ENCODE measurements at regions not wholly inside any gene's neighbourhood (a gene's known extent, or its start where the extent isn't known, plus 50 kb on each side); places are given as distances from the start of the nearest gene placed in this dataset.

DNA sequence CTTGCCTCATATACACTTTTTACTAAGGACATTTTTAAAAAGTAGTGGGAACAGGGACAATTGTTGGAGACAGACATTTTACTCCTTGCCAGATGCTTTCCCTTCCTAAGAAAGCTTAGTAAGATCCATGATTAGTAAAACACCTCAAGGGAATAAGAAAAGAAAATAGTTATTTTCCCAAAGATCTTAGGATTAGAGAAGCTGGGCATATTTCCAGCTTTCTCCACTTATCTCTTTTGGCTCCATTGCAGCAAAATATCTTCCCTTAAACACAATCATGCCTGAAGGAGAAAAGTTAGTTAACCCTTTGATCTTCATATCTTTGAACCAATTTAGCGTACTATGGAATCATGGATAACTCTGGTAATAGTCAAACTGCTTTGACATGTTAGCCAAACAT is 257.9 kb downstream of the PCDH18 start:
- Histone ChIP-seq H3K4me1 (no peaks in the 10 kb centered on the region), H3K36me3 (no peaks in the 10 kb centered on the region), H3K4me3 (no peak overlapping the region), H3K9me3 (no peaks in the 10 kb centered on the region), H3K27ac (no peak overlapping the region), H3K27me3 (ENCODE audit: low read depth) (no peaks in the 10 kb centered on the region)
- no peak for DNase-seq
- TF ChIP-seq, protein P1, sequence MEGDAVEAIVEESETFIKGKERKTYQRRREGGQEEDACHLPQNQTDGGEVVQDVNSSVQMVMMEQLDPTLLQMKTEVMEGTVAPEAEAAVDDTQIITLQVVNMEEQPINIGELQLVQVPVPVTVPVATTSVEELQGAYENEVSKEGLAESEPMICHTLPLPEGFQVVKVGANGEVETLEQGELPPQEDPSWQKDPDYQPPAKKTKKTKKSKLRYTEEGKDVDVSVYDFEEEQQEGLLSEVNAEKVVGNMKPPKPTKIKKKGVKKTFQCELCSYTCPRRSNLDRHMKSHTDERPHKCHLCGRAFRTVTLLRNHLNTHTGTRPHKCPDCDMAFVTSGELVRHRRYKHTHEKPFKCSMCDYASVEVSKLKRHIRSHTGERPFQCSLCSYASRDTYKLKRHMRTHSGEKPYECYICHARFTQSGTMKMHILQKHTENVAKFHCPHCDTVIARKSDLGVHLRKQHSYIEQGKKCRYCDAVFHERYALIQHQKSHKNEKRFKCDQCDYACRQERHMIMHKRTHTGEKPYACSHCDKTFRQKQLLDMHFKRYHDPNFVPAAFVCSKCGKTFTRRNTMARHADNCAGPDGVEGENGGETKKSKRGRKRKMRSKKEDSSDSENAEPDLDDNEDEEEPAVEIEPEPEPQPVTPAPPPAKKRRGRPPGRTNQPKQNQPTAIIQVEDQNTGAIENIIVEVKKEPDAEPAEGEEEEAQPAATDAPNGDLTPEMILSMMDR (IDR thresholded peaks at IDR 0.05) = no peak
- intact Hi-C loops (cut with DNase I) = no loop called here
- no peak for ATAC-seq

DNA sequence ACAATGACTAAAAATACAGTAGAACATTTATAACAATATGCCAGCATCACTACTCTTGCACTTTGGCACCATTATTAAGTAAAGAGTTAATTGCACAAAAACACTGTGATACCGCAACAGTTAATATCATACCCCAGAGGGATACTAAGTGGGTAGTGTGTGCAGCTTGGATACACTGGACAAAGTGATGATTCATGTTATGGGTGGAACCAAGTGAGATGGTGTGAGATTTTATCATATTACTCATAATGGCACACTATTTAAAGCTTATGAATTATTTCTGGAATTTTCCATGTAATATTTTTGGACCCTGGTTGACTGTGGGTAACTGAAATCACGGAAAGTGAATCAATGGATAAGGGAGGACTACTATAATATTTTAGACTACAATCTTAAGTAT is 265.3 kb downstream of the PCDH18 start:
- intact Hi-C loops (cut with DNase I) = no loop called here
- no peaks in the 10 kb centered on the region for H3K4me1 ChIP-seq
- ATAC-seq = no peak

DNA sequence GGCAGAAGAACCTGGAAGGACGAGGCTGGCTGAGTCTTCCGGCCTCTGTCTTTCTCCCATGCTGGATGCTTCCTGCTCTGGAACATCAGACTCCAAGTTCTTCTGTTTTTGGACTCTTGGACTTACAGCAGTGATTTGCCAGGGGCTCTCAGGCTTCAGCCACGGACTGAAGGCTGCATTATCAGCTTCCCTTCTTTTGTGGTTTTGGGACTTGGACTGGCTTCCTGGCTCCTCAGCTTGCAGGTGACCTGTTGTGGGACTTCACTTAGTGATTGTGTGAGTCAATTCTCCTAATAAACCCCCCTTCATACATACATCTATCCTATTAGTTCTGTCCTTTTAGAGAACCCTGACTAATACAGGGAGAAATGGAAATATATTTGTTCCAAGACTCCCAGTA is 265.8 kb downstream of the PCDH18 start:
- Histone ChIP-seq H3K27me3 (ENCODE audit: low read depth) (no peaks in the 10 kb centered on the region), H3K27ac (no peak overlapping the region), H3K9me3 (no peaks in the 10 kb centered on the region), H3K4me3 (no peak overlapping the region), H3K4me1 (no peaks in the 10 kb centered on the region), H3K36me3 (no peaks in the 10 kb centered on the region)
- TF ChIP-seq, protein P1 (IDR thresholded peaks at IDR 0.05) = no peak
- DNase-seq (no peak), ATAC-seq (no peak)
- intact Hi-C loops (cut with DNase I) = no loop called here

More for the DNA sequence above, 265.3 kb downstream of the PCDH18 start:
- H3K4me3 ChIP-seq = no peak overlapping the region
- TF ChIP-seq, protein P1 (IDR thresholded peaks at IDR 0.05) = no peak
- no peaks in the 10 kb centered on the region for H3K27me3 ChIP-seq (ENCODE audit: low read depth)
- no peak for DNase-seq
- no peaks in the 10 kb centered on the region for H3K36me3 ChIP-seq
- H3K27ac ChIP-seq = no peak overlapping the region
- H3K9me3 ChIP-seq = no peaks in the 10 kb centered on the region

DNA sequence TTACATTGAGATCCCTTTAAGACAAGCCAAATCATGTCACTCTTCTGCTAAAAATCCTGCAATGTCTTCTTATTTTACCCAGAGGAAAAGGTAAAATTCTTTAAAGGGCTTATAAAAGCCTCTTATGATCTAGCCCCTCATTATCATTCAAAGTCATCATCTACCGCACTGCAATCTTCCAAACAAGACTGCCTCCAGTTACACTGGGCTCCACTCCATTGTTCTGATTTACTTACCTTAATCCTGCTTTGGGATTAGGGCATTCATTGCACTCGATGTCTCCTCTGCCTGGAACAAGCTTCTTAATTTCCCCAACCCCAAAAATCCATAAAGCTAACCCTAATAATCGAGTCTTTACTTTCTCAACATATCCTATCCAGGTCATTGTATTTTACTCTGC is 269.1 kb downstream of the PCDH18 start:
- Histone ChIP-seq H3K27ac (no peak overlapping the region), H3K36me3 (no peaks in the 10 kb centered on the region), H3K27me3 (ENCODE audit: low read depth) (no peaks in the 10 kb centered on the region), H3K4me1 (no peaks in the 10 kb centered on the region), H3K9me3 (no peaks in the 10 kb centered on the region), H3K4me3 (no peak overlapping the region)
- ATAC-seq (no peak), DNase-seq (no peak)
- intact Hi-C loops (cut with DNase I) = no loop called here
- TF ChIP-seq, protein P1 (IDR thresholded peaks at IDR 0.05) = no peak

DNA sequence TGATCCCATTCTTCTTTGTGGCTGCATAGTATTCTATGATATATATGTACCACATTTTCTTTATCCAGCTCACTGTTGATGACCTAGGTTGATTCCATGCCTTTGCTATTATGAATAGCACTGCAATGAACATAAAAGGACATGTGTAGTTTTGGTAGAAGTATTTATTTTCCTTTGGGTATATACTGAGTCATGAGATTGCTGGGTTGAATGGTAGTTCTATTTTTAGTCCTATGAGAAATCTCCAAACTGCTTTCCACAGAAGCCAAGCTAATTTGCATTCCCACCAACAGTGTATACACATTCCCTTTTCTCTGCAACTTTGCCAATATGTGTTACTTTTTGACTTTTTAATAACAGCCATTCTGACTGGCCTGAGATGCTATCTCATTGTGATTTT is 278.3 kb downstream of the PCDH18 start:
- intact Hi-C loops (cut with DNase I) = no loop called here
- DNase-seq (no peak), ATAC-seq (no peak)
- H3K27me3 ChIP-seq (ENCODE audit: low read depth) = no peaks in the 10 kb centered on the region
- TF ChIP-seq, protein P1 (IDR thresholded peaks at IDR 0.05) = no peak
- H3K4me1 ChIP-seq = no peaks in the 10 kb centered on the region
- no peak overlapping the region for H3K4me3 ChIP-seq
- no peak overlapping the region for H3K27ac ChIP-seq
- no peaks in the 10 kb centered on the region for H3K9me3 ChIP-seq
- no peaks in the 10 kb centered on the region for H3K36me3 ChIP-seq

DNA sequence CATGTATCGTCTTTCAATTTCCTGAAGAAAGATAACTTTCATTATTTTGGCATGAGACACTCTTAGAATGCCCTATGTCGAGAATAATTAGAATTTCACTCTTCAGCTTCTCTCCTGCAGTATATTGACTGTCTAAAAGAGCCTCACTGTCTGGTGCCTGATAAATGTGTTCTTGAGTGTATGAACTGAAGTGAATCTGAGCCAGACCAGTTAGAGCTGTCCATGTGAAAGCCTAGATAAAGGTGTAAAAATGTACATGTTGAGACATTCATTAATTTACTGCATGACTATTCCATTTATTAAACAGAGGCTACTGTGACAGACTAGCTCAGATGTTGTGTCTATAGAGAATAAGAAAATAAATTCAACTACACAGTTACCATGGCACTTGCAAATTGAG is 283.2 kb downstream of the PCDH18 start:
- H3K27me3 ChIP-seq (ENCODE audit: low read depth) = no peaks in the 10 kb centered on the region
- DNase-seq (no peak), ATAC-seq (no peak)
- H3K4me1 ChIP-seq = no peaks in the 10 kb centered on the region
- H3K27ac ChIP-seq = no peak overlapping the region
- TF ChIP-seq, protein P1 (IDR thresholded peaks at IDR 0.05) = no peak
- H3K4me3 ChIP-seq = no peak overlapping the region
- intact Hi-C loops (cut with DNase I) = no loop called here
- H3K36me3 ChIP-seq = no peaks in the 10 kb centered on the region
- no peaks in the 10 kb centered on the region for H3K9me3 ChIP-seq

All from lower lobe of right lung (tissue), 2 donors.